ENCODE measurements at regions not wholly inside any gene's neighbourhood (a gene's known extent, or its start where the extent isn't known, plus 50 kb on each side); places are given as distances from the start of the nearest gene placed in this dataset.

GRCh38 chr4:64796581-64796980 lies 387.3 kb upstream of the TECRL start:
- TF ChIP-seq CTCF (IDR thresholded peaks at IDR 0.05 in 2 of 3, conservative IDR thresholded peaks at IDR 0.05 in 1 of 3; ENCODE audit: borderline replicate concordance in 1 of 3, insufficient read depth in 1 of 3, low read depth in 2 of 3, low read length in 2 of 3) (no peak), JUND (IDR thresholded peaks at IDR 0.05) (no peak)

Measured in HCT116 (cell line).